GM19193 (cell line): ENCODE measurements at regions not wholly inside any gene's neighbourhood (a gene's known extent, or its start where the extent isn't known, plus 50 kb on each side); places are given as distances from the start of the nearest gene placed in this dataset.

Source experiments
- POLR2A ChIP-seq: IDR thresholded peaks from 4 replicates; pipeline ENCODE4 v1.6.1; 2011; ENCODE audit not compliant: insufficient read depth, insufficient read length; ENCODE audit errors: extremely low read depth

- TF ChIP-seq POLR2A = no peak
These were observed 191.6 kb downstream of the C6orf118 start for GRCh38 chr6:165117806-165118205.

GRCh38 chr6:165117121-165117520, 192.3 kb downstream of the C6orf118 start:
- no peak for TF ChIP-seq POLR2A

- TF ChIP-seq POLR2A = no peak
These were observed 198.5 kb downstream of the C6orf118 start for GRCh38 chr6:165110860-165111259.

GRCh38 chr6:165109011-165109410, 200.4 kb downstream of the C6orf118 start:
- TF ChIP-seq POLR2A = no peak

- TF ChIP-seq POLR2A = no peak
These were observed 203.1 kb downstream of the C6orf118 start for GRCh38 chr6:165106261-165106660.

- no peak for TF ChIP-seq POLR2A
These were observed 211.2 kb downstream of the C6orf118 start for GRCh38 chr6:165098165-165098564.

GRCh38 chr6:165096868-165097267, 212.5 kb downstream of the C6orf118 start:
- TF ChIP-seq POLR2A = no peak

- TF ChIP-seq POLR2A = no peak
These were observed 213.2 kb downstream of the C6orf118 start for GRCh38 chr6:165096209-165096608.

GRCh38 chr6:165092881-165093595, 216.4 kb downstream of the C6orf118 start:
- no peak for TF ChIP-seq POLR2A

GRCh38 chr6:165091121-165091785, 218.2 kb downstream of the C6orf118 start:
- no peak for TF ChIP-seq POLR2A

GRCh38 chr6:165090242-165090641, 219.2 kb downstream of the C6orf118 start:
- no peak for TF ChIP-seq POLR2A

GRCh38 chr6:165086814-165087213, 222.6 kb downstream of the C6orf118 start:
- TF ChIP-seq POLR2A = no peak

GRCh38 chr6:165082636-165083035, 226.8 kb downstream of the C6orf118 start:
- TF ChIP-seq POLR2A = no peak

GRCh38 chr6:165081944-165082532, 227.4 kb downstream of the C6orf118 start:
- TF ChIP-seq POLR2A = no peak

GRCh38 chr6:165077876-165078275, 231.5 kb downstream of the C6orf118 start:
- no peak for TF ChIP-seq POLR2A

GRCh38 chr6:165071906-165072305, 237.5 kb downstream of the C6orf118 start:
- TF ChIP-seq POLR2A = no peak

- TF ChIP-seq POLR2A = no peak
These were observed 248.7 kb downstream of the C6orf118 start for GRCh38 chr6:165060720-165061119.

- TF ChIP-seq POLR2A = no peak
These were observed 250.4 kb downstream of the C6orf118 start for GRCh38 chr6:165059032-165059431.
